ENCODE measurements at regions not wholly inside any gene's neighbourhood (a gene's known extent, or its start where the extent isn't known, plus 50 kb on each side); places are given as distances from the start of the nearest gene placed in this dataset.

DNA sequence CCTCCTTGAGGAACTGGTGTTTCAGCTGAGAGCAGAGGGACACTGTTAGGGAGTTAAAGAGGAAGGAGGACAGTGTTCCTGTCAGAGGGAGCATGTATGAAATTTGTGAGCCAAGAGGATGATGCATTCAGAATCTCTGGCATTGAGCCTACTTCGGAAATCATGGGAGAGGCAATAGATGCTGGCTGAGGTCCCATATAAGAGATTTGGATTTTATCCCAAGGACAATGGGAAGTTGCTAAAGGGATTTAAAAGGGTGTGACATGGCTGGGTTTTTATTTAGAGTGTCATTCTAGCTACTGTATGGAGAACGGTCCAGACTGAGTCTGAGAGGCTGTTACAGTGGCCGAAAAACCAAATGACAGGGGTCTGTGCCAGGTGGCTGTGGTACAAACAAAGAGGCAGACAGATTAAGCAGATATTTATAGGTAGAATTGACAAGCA, 403.2 kb upstream of the B3GALT2 start:
- Histone ChIP-seq H3K27me3 (ENCODE audit: low read depth, low read length) (no peaks in the 10 kb centered on the region), H3K36me3 (ENCODE audit: control insufficient read depth in 1 of 2, insufficient read depth in 2 of 2, low read length in 2 of 2) (no peaks in the 10 kb centered on the region), H3K9me3 (ENCODE audit: control insufficient read depth in 1 of 2, low read length in 2 of 2) (no peaks in the 10 kb centered on the region), H3K27ac (ENCODE audit: low read length) (no peak overlapping the region), H3K4me1 (ENCODE audit: control insufficient read depth in 1 of 2, insufficient read depth in 2 of 2, low read length in 2 of 2) (peaks cover 4% of the 10 kb centered on the region in 2 donors), H3K4me3 (ENCODE audit: low read depth in 1 of 2, low read length in 2 of 2) (no peak overlapping the region)

DNA sequence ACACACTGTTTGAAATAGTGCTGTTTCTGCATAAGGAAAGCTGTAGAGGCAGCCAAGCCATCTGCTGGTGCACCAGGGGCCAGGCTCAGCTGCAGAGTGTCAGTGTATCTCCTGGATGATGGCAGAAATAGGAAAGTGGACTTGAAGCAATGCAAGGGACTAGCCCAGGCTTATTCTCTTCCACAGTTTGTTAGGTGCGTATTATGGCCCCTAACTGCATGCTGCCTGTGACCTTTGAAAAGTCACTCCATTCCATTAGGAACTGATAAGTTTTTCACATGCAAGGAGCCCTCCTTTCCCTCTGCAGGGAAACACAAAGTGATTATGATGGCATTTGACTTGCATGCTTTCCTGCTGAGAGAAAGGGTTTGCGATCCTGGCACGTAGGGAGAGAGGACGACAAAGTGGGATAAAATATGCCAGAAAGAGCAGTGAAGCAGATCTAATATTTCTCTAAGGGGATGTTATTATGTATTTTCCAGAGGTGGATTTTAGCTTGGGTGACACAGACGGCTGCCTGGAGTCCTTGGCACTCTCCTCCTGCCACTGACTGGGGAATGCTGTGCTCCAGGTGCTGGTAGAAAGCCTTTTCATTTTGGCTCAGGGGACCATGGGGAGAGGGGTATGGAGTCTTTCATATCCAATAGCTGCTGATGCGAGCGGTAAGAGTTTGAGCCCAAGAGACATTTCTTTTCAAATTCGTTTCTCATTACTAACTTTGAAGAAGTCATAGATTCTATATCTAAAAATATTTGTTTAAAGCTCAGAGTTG, 402.1 kb upstream of the B3GALT2 start:
- Histone ChIP-seq H3K27me3 (ENCODE audit: low read depth, low read length) (no peaks in the 10 kb centered on the region), H3K4me1 (ENCODE audit: control insufficient read depth in 1 of 2, insufficient read depth in 2 of 2, low read length in 2 of 2) (peaks cover 4% of the 10 kb centered on the region in 2 donors), H3K4me3 (ENCODE audit: low read depth in 1 of 2, low read length in 2 of 2) (no peak overlapping the region), H3K9me3 (ENCODE audit: control insufficient read depth in 1 of 2, low read length in 2 of 2) (no peaks in the 10 kb centered on the region), H3K27ac (ENCODE audit: low read length) (no peak overlapping the region), H3K36me3 (ENCODE audit: control insufficient read depth in 1 of 2, insufficient read depth in 2 of 2, low read length in 2 of 2) (no peaks in the 10 kb centered on the region)

DNA sequence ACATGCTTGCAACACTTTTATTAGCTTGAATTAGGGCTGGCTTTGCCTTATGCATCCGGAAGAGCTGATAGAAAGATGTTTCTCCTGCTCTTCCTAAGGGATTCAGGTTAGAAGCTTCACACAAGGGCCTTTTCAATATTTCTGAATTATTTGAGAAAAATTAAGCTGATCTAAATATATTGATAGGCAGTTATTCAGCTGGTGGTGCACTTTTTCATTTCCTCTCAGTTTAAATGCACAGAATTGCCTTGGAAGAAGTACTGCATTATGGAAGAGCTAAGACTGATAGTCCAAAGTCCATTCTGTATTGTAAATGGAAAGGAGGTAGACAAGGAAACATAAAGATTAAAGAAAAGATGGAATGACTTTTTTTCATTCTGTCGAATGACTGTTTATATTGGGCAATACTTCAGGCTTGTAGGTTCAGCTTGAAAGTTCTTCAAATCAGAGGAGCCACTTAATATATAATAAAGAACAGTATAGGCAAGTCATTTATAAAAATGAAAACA, 398.4 kb upstream of the B3GALT2 start:
- Histone ChIP-seq H3K4me1 (ENCODE audit: control insufficient read depth in 1 of 2, insufficient read depth in 2 of 2, low read length in 2 of 2) (peaks cover 2 to 4% of the 10 kb centered on the region in 2 donors), H3K36me3 (ENCODE audit: control insufficient read depth in 1 of 2, insufficient read depth in 2 of 2, low read length in 2 of 2) (no peaks in the 10 kb centered on the region), H3K27ac (ENCODE audit: low read length) (no peak overlapping the region), H3K9me3 (ENCODE audit: control insufficient read depth in 1 of 2, low read length in 2 of 2) (no peaks in the 10 kb centered on the region), H3K27me3 (ENCODE audit: low read depth, low read length) (no peaks in the 10 kb centered on the region), H3K4me3 (ENCODE audit: low read depth in 1 of 2, low read length in 2 of 2) (no peak overlapping the region)

DNA sequence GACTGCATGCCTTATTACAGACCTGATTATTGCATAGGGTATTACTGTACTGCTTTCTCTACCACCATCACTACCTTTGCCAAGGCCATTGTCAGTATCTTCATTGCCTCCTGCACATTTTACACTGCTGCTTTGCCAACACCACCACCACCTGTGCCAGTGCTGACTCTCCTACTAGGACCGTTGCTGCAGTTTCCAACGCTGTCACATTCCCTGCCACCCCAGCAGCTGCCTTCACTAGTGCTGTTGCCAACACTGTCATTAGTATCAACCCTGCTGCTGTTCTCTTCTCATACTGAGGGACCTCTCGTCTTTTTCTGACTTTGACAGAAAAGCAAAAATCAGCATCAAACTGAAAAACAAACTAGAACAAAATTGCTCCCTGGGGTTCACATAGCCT, 394.9 kb upstream of the B3GALT2 start:
- Histone ChIP-seq H3K27ac (ENCODE audit: low read length) (no peak overlapping the region), H3K9me3 (ENCODE audit: control insufficient read depth in 1 of 2, low read length in 2 of 2) (no peaks in the 10 kb centered on the region), H3K4me1 (ENCODE audit: control insufficient read depth in 1 of 2, insufficient read depth in 2 of 2, low read length in 2 of 2) (no peaks in the 10 kb centered on the region), H3K27me3 (ENCODE audit: low read depth, low read length) (no peaks in the 10 kb centered on the region), H3K4me3 (ENCODE audit: low read depth in 1 of 2, low read length in 2 of 2) (no peak overlapping the region), H3K36me3 (ENCODE audit: control insufficient read depth in 1 of 2, insufficient read depth in 2 of 2, low read length in 2 of 2) (no peaks in the 10 kb centered on the region)

DNA sequence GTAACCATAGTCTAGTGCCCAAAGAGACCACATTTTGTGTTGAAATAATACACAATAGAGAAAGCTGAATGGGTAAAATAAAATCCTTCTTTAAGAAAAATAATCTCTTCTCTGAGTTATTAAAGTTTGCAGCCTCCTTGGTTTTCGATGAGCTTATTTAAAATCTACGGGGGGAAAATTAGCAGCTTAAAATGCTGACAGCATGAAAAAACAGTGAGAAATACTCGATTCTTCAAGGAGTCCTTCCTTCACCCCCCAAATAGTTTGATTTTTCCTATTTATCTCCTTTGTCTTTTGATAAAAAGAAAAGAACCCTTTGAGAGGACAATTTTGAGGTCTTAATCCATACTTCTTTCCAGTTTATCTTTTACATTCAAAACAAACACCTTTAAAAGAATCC, 394.0 kb upstream of the B3GALT2 start:
- no peaks in the 10 kb centered on the region for H3K36me3 ChIP-seq (ENCODE audit: control insufficient read depth in 1 of 2, insufficient read depth in 2 of 2, low read length in 2 of 2)
- H3K27me3 ChIP-seq (ENCODE audit: low read depth, low read length), result no peaks in the 10 kb centered on the region
- H3K4me3 ChIP-seq (ENCODE audit: low read depth in 1 of 2, low read length in 2 of 2), result no peak overlapping the region
- no peak overlapping the region for H3K27ac ChIP-seq (ENCODE audit: low read length)
- no peaks in the 10 kb centered on the region for H3K9me3 ChIP-seq (ENCODE audit: control insufficient read depth in 1 of 2, low read length in 2 of 2)
- no peaks in the 10 kb centered on the region for H3K4me1 ChIP-seq (ENCODE audit: control insufficient read depth in 1 of 2, insufficient read depth in 2 of 2, low read length in 2 of 2)

DNA sequence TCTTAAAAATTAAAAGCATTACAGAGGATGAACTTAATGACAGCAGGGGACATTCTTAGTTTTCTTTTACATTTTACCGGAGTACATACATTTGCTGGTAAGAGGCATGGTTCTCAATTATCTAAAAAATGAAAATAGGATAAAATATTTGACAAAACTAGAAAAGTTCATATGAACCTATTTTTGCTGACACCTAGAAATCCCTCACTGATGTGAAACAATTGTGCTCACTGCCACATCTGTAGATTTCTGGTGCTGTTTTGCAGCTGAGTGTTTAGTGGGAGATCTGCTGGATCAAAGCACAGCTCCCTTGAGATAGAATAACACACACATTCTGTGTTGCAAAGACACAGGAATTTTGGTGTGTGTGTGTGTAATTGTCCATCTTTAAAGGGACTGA, 392.9 kb upstream of the B3GALT2 start:
- Histone ChIP-seq H3K36me3 (ENCODE audit: control insufficient read depth in 1 of 2, insufficient read depth in 2 of 2, low read length in 2 of 2) (no peaks in the 10 kb centered on the region), H3K27me3 (ENCODE audit: low read depth, low read length) (no peaks in the 10 kb centered on the region), H3K27ac (ENCODE audit: low read length) (no peak overlapping the region), H3K4me1 (ENCODE audit: control insufficient read depth in 1 of 2, insufficient read depth in 2 of 2, low read length in 2 of 2) (no peaks in the 10 kb centered on the region), H3K9me3 (ENCODE audit: control insufficient read depth in 1 of 2, low read length in 2 of 2) (no peaks in the 10 kb centered on the region), H3K4me3 (ENCODE audit: low read depth in 1 of 2, low read length in 2 of 2) (no peak overlapping the region)

DNA sequence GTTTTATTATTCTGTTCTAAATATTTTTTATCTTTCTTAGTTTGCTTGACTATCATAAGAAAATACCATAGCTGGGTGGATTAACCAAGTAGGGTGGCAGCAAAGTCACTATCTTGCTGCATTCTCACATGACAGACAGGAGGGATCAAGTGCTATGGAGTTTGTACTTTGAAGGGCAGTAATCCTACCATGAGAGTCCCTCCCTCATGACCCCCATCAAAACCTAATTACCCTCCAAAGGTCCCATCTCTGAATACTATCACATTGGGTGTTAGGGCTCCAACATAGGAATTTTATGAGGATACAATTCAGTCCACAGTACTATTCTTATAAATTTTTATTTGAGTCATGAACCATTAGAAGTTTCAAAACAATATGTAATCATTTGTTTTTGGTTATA, 388.5 kb upstream of the B3GALT2 start:
- Histone ChIP-seq H3K27me3 (ENCODE audit: low read depth, low read length) (no peaks in the 10 kb centered on the region), H3K9me3 (ENCODE audit: control insufficient read depth in 1 of 2, low read length in 2 of 2) (no peaks in the 10 kb centered on the region), H3K27ac (ENCODE audit: low read length) (no peak overlapping the region), H3K4me3 (ENCODE audit: low read depth in 1 of 2, low read length in 2 of 2) (no peak overlapping the region), H3K4me1 (ENCODE audit: control insufficient read depth in 1 of 2, insufficient read depth in 2 of 2, low read length in 2 of 2) (no peaks in the 10 kb centered on the region), H3K36me3 (ENCODE audit: control insufficient read depth in 1 of 2, insufficient read depth in 2 of 2, low read length in 2 of 2) (no peaks in the 10 kb centered on the region)

DNA sequence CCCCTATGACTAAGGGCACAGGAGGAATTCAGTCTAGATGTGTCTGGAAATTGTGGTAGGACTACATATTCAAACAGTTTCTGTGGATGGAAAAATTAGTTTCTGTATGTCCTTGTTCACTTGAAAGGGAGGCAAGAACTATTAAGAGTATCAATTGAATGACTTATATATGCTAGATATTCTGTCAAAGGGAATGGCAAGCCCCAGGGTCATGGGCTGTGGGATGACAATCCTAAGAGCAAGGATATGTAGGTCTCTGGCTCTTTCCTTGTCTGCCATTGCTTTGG, 383.5 kb upstream of the B3GALT2 start:
- no peaks in the 10 kb centered on the region for H3K9me3 ChIP-seq (ENCODE audit: control insufficient read depth in 1 of 2, low read length in 2 of 2)
- no peak overlapping the region for H3K27ac ChIP-seq (ENCODE audit: low read length)
- H3K4me1 ChIP-seq (ENCODE audit: control insufficient read depth in 1 of 2, insufficient read depth in 2 of 2, low read length in 2 of 2), result no peaks in the 10 kb centered on the region
- H3K4me3 ChIP-seq (ENCODE audit: low read depth in 1 of 2, low read length in 2 of 2), result no peak overlapping the region
- H3K36me3 ChIP-seq (ENCODE audit: control insufficient read depth in 1 of 2, insufficient read depth in 2 of 2, low read length in 2 of 2), result no peaks in the 10 kb centered on the region
- H3K27me3 ChIP-seq (ENCODE audit: low read depth, low read length), result no peaks in the 10 kb centered on the region

DNA sequence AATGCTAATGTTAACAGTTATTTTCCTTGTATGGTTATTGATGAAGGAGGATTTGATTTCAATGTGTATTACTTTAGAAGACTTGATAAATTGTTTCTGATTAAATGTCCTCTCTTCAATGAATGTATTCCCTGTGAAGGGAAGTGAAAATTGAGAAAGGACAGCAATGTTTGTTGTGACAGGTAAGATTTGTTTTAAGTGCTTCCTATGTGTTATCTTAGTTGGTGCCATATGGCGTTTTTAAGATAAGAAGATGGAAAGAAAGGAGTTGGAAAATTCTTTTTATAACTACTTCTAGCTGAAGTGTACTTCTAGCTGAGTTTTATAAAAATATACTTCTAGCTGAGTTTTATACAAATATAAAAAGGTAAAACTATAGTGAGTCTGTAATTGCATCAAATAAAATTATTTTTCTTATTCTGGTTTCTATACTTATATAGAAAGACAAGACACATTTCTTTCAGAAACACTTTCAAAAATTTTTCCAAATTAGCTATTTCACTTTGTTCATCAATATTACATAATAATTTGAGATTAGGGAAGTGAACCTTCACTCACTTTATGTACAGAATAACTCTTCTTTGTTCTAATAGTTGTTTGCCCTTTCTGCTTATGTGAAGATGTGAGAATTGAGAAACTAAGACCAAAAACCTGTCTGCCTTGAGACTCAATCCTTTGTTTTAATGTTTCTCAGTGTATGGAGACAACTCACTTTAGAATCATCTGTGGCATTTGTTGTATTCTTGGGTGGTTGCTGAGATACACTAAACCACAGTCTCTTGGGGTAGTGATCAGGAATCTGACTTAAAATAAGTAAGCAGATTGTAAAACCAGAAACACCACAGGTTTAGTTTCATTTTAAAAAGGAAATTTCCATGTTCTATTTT, 382.9 kb upstream of the B3GALT2 start:
- Histone ChIP-seq H3K27ac (ENCODE audit: low read length) (no peak overlapping the region), H3K27me3 (ENCODE audit: low read depth, low read length) (no peaks in the 10 kb centered on the region), H3K4me1 (ENCODE audit: control insufficient read depth in 1 of 2, insufficient read depth in 2 of 2, low read length in 2 of 2) (no peaks in the 10 kb centered on the region), H3K36me3 (ENCODE audit: control insufficient read depth in 1 of 2, insufficient read depth in 2 of 2, low read length in 2 of 2) (no peaks in the 10 kb centered on the region), H3K4me3 (ENCODE audit: low read depth in 1 of 2, low read length in 2 of 2) (no peak overlapping the region), H3K9me3 (ENCODE audit: control insufficient read depth in 1 of 2, low read length in 2 of 2) (no peaks in the 10 kb centered on the region)

- Histone ChIP-seq H3K4me3 (ENCODE audit: low read depth in 1 of 2, low read length in 2 of 2) (no peak overlapping the region), H3K4me1 (ENCODE audit: control insufficient read depth in 1 of 2, insufficient read depth in 2 of 2, low read length in 2 of 2) (no peaks in the 10 kb centered on the region), H3K27ac (ENCODE audit: low read length) (no peak overlapping the region), H3K36me3 (ENCODE audit: control insufficient read depth in 1 of 2, insufficient read depth in 2 of 2, low read length in 2 of 2) (no peaks in the 10 kb centered on the region), H3K9me3 (ENCODE audit: control insufficient read depth in 1 of 2, low read length in 2 of 2) (no peaks in the 10 kb centered on the region), H3K27me3 (ENCODE audit: low read depth, low read length) (no peaks in the 10 kb centered on the region)
These were observed 382.1 kb upstream of the B3GALT2 start for GRCh38 chr1:193568512-193568911.

- no peak overlapping the region for H3K4me3 ChIP-seq (ENCODE audit: low read depth in 1 of 2, low read length in 2 of 2)
These were observed 381.5 kb upstream of the B3GALT2 start for GRCh38 chr1:193567937-193568336.

More at GRCh38 chr1:193567937-193568336, 381.5 kb upstream of the B3GALT2 start:
- no peaks in the 10 kb centered on the region for H3K36me3 ChIP-seq (ENCODE audit: control insufficient read depth in 1 of 2, insufficient read depth in 2 of 2, low read length in 2 of 2)
- H3K4me1 ChIP-seq (ENCODE audit: control insufficient read depth in 1 of 2, insufficient read depth in 2 of 2, low read length in 2 of 2), result no peaks in the 10 kb centered on the region
- no peaks in the 10 kb centered on the region for H3K9me3 ChIP-seq (ENCODE audit: control insufficient read depth in 1 of 2, low read length in 2 of 2)
- H3K27ac ChIP-seq (ENCODE audit: low read length), result no peak overlapping the region
- H3K27me3 ChIP-seq (ENCODE audit: low read depth, low read length), result no peaks in the 10 kb centered on the region
